Nephron progenitor cell (in vitro differentiated cells): ENCODE measurements at regions not wholly inside any gene's neighbourhood (a gene's known extent, or its start where the extent isn't known, plus 50 kb on each side); places are given as distances from the start of the nearest gene placed in this dataset.

Experiments used
- DNase-seq: peaks from one replicate; pipeline ENCODE4 v3.0.0; 2021
- H3K27ac Mint-ChIP-seq: 2 replicates; pipeline ENCODE4 v1.8.0; 2021; ENCODE audit warnings: mild to moderate bottlenecking, moderate library complexity, mixed read lengths
- H3K27me3 Mint-ChIP-seq: 2 replicates; pipeline ENCODE4 v1.8.0; 2021; ENCODE audit warnings: mild to moderate bottlenecking, low read depth, mixed read lengths; ENCODE audit not compliant: poor library complexity
- H3K36me3 Mint-ChIP-seq: 2 replicates; pipeline ENCODE4 v1.8.0; 2021; ENCODE audit warnings: low read depth, mixed read lengths
- H3K4me1 Mint-ChIP-seq: 2 replicates; pipeline ENCODE4 v1.8.0; 2021; ENCODE audit warnings: mixed read lengths
- H3K4me3 Mint-ChIP-seq: 2 replicates; pipeline ENCODE4 v1.8.0; 2021; ENCODE audit warnings: mild to moderate bottlenecking, moderate library complexity, mixed read lengths
- H3K9me3 Mint-ChIP-seq: 2 replicates; pipeline ENCODE4 v1.8.0; 2021; ENCODE audit warnings: mild to moderate bottlenecking, moderate library complexity, mixed read lengths
- TF ChIP-seq, protein P1 (sequence below): fragments of 200-600 bp; sonication (generic); IDR thresholded peaks from 2 replicates; pipeline ENCODE4 v1.5.0; 2021; ENCODE audit warnings: antibody characterized with exemption

DNA sequence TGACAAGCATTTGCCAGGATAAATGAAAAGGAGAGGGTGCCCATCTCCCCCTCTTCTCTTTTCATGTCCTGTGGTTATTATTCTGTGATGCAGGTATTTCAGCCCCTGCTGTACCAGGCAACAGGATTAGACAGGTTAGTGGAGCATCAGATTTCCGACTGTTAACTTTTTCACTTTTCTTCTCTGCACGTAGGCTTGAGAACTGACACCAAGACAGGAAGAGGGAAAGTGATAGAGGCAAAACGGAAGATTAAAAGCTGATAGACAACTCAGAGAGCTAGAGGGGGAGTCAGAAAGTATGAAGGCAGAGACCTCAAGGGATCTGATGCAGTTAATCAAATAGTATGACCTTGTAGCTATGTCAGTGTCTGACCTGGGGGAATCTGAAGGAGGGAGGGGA lies 132.8 kb downstream of the SOX9 start:
- H3K36me3 Mint-ChIP-seq = no peaks in the 10 kb centered on the region
- TF ChIP-seq, protein P1, sequence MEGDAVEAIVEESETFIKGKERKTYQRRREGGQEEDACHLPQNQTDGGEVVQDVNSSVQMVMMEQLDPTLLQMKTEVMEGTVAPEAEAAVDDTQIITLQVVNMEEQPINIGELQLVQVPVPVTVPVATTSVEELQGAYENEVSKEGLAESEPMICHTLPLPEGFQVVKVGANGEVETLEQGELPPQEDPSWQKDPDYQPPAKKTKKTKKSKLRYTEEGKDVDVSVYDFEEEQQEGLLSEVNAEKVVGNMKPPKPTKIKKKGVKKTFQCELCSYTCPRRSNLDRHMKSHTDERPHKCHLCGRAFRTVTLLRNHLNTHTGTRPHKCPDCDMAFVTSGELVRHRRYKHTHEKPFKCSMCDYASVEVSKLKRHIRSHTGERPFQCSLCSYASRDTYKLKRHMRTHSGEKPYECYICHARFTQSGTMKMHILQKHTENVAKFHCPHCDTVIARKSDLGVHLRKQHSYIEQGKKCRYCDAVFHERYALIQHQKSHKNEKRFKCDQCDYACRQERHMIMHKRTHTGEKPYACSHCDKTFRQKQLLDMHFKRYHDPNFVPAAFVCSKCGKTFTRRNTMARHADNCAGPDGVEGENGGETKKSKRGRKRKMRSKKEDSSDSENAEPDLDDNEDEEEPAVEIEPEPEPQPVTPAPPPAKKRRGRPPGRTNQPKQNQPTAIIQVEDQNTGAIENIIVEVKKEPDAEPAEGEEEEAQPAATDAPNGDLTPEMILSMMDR = no peak
- no peak overlapping the region for H3K4me3 Mint-ChIP-seq
- H3K27ac Mint-ChIP-seq = no peak overlapping the region
- no peak for DNase-seq
- peaks cover 6% of the 10 kb centered on the region for H3K4me1 Mint-ChIP-seq
- H3K9me3 Mint-ChIP-seq = peaks cover 4% of the 10 kb centered on the region
- H3K27me3 Mint-ChIP-seq = peaks cover 25% of the 10 kb centered on the region

DNA sequence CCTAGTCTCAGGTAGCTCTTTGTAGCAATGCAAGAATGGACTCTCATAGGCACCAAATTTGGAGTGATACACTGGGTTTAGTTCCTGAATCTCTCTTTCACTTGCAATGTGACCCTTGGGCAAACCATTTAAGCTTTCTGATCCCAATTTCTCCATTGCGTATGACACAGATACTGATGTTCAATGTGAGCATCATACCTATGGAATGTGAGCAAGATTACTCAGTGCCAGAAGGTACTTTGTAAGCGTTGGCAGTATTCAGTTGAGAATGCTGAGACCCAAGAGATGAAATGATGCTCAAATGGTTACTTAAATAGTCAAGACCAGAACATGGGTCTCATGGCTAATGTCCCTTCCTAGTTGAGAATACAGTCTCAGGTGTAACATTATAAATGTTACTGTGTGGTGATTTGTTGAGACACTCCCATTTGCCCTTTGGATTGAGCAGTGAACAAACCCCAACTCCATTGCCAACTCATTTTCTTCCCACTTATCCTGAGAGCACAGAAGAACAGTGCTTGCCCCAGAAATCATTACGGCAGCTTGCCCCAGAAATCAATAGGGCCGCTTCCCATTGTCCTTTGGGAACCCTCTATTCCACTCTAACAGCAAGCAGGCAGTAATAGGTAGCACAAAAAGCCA lies 134.1 kb downstream of the SOX9 start:
- Mint-ChIP-seq H3K27me3 (peaks cover 22% of the 10 kb centered on the region), H3K36me3 (no peaks in the 10 kb centered on the region), H3K27ac (no peak overlapping the region), H3K4me1 (peaks cover 6% of the 10 kb centered on the region), H3K4me3 (no peak overlapping the region), H3K9me3 (peaks cover 4% of the 10 kb centered on the region)
- TF ChIP-seq, protein P1 = no peak
- DNase-seq = no peak

DNA sequence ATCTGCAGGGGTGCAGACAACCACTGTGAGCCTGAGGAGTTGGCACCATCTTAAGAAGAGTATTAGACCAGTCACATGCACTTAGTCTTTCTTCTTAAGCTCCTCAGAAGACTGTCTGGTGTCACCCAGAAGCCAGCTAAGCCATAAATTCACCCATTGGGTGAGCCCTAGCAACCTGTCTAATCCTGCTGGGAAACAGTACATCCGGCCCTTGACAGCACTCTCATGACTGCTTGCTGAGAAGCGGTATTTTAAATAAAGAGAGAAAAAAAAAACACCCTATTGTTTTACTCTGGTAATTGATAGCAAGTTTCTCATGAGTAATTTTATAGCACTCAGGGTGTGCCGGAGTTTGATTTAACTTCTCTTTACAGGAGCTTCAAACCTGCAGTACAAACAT lies 134.7 kb downstream of the SOX9 start:
- H3K9me3 Mint-ChIP-seq = peaks cover 6% of the 10 kb centered on the region
- H3K27me3 Mint-ChIP-seq = peaks cover 22% of the 10 kb centered on the region
- no peak overlapping the region for H3K4me3 Mint-ChIP-seq
- no peaks in the 10 kb centered on the region for H3K36me3 Mint-ChIP-seq
- peaks cover 6% of the 10 kb centered on the region for H3K4me1 Mint-ChIP-seq
- no peak for DNase-seq
- TF ChIP-seq, protein P1 = no peak
- no peak overlapping the region for H3K27ac Mint-ChIP-seq

DNA sequence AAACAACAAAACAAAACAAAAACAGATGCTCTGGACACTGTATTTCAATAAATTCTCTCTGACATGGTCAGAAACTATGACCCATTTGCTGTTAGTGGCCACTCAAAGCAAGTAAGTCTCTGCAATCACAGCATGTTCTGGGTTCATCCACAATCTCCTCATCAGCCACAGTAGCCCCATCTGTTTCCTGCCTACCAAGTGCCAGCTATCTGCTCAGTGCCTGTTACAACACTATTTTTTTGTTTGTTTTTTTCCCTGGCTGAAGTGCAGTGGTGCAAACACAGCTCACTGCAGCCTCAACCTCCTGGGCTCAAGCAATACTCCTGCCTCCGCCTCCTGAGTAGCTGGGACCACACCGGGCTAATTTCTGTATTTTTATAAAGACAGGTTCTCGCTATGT lies 137.9 kb downstream of the SOX9 start:
- no peak overlapping the region for H3K27ac Mint-ChIP-seq
- peaks cover 5% of the 10 kb centered on the region for H3K27me3 Mint-ChIP-seq
- TF ChIP-seq, protein P1 = no peak
- H3K9me3 Mint-ChIP-seq = peaks cover 17% of the 10 kb centered on the region
- no peak for DNase-seq
- no peaks in the 10 kb centered on the region for H3K36me3 Mint-ChIP-seq
- H3K4me3 Mint-ChIP-seq = no peak overlapping the region
- H3K4me1 Mint-ChIP-seq = peaks cover 3% of the 10 kb centered on the region

DNA sequence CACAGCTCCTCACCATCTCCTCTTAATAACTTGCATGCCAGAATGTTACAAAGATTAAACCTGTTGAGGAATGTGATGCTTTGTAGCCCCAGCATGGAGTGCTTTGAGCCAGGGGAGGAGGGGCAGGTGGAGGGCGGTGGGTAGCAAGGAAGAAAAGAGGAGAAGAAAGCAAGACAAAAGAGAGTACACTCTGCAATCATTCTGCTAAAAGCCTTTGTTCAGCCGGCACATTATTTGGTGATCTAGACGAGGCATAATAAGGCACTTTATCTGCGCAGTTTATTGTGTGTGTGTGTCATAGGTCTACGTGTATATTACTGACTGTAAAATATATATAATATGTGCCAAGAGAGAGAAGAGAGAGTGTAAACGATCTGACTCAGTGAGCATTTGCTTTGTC lies 139.1 kb downstream of the SOX9 start:
- no peak for DNase-seq
- Mint-ChIP-seq H3K4me1 (peaks cover 1% of the 10 kb centered on the region), H3K27me3 (peaks cover 3% of the 10 kb centered on the region), H3K9me3 (peaks cover 13% of the 10 kb centered on the region), H3K4me3 (no peak overlapping the region), H3K36me3 (no peaks in the 10 kb centered on the region), H3K27ac (no peak overlapping the region)
- TF ChIP-seq, protein P1 = no peak

DNA sequence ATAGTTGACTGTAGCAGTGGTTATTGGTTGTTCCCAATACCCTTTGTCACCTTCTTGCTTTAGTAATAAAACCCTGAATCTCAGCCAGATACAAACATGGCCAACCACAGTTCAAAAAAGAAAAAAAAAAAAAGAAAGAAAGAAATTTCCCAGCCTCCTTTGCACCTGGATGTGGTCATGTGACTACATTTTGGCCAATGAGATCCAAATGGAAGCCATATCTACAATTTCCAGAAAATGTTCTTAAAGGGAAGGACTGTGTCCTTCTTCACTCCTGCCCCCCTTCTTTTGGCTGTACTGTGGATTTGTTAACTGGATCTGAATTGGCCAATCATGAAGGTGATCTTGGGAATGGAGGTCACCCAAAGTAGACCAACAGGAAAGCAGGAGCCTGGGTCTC lies 141.9 kb downstream of the SOX9 start:
- Mint-ChIP-seq H3K36me3 (no peaks in the 10 kb centered on the region), H3K9me3 (peaks cover 13% of the 10 kb centered on the region), H3K27ac (no peak overlapping the region), H3K4me1 (peaks cover 28% of the 10 kb centered on the region), H3K27me3 (peaks cover 8% of the 10 kb centered on the region), H3K4me3 (no peak overlapping the region)
- DNase-seq = no peak
- TF ChIP-seq, protein P1 = no peak
